SIG-M5 treated with dmso at 0.1 percent for 504 hours (cell line): ENCODE measurements at regions not wholly inside any gene's neighbourhood (a gene's known extent, or its start where the extent isn't known, plus 50 kb on each side); places are given as distances from the start of the nearest gene placed in this dataset.

Source experiments
- DNase-seq: peaks from one replicate; lab custom pipeline; 2025; ENCODE audit not compliant: unreplicated experiment; lab: John Stamatoyannopoulos, UW

DNA sequence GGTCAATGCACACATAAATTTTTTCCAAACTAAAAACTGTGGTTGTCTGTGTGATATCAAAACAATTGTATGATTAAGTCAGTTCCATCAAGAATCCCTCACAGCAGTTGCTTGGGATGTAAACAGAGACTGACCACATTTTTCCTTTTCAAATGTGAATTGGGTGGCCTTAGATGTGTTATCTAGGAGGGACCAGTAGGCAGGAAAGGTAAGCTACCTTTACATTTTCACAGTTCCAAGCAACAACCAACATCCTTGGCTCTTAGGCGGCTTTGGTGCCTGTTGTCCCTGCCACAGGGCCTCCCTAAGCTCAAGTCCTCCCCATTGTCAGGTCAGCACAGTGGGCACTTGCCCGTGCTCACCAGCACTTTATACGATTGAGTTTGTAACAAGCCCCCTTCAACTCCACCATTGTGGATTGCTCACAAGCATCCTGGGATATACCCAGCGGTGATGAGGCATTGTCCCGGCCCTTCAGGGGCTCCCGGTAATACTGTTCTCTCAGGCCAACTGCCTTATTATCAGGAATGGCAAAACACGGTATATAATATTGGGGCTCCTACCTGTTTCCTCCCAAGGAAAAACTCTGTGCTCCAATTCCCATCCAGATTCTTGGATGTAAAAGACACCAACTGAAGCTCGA lies 114.9 kb upstream of the ANKRD1 start:
- DNase-seq: no peak

GRCh38 chr10:91036807-91037411 lies 116.0 kb upstream of the ANKRD1 start:
- no peak for DNase-seq

- DNase-seq: no peak
These were observed 118.1 kb upstream of the ANKRD1 start for GRCh38 chr10:91038971-91039370.

- DNase-seq: no peak
These were observed 119.5 kb upstream of the ANKRD1 start for GRCh38 chr10:91040343-91040742.

DNA sequence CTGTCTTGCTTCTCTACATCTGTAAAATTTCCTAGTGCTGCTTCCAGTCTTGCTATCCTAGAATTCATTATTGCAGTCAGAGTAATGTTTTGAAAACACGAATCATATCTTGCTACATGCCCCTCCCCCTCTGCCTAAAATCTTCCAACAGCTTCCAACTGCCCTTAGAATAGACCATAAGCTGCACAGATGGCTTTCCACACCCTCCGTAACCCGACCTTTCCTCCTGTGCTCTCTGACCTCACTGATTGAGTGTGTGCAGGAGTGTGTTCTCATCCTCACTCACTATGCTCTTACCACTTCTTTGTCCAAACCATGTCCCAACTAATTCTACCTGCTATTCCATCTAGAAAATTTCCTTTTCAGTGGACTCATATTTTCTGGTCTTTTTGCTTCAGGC lies 121.2 kb upstream of the ANKRD1 start:
- DNase-seq: no peak

- peak; percentile 16 for DNase-seq
These were observed 122.5 kb upstream of the ANKRD1 start for GRCh38 chr10:91043173-91043910.

- DNase-seq: no peak
These were observed 126.0 kb upstream of the ANKRD1 start for GRCh38 chr10:91046869-91047268.

DNA sequence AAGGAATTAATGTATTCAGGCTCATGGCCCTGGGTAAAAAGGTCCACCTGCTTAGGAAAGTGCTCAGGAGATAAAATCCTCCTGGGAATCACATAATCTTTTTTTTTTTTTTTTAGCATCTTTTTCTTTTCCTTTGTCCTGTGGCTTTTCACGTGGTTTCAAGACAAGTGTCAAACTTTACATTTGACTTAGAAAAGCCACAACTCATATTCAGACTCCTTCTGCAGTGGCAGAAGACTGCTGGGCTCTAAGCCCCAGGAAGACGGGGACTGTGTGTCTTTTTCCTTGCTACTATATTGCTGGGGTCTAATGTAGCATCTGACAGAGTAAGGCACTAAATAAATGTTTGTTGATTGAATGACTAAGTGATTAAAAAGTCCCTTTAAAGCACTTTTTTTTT lies 127.5 kb upstream of the ANKRD1 start:
- no peak for DNase-seq

- DNase-seq: no peak
These were observed 128.6 kb upstream of the ANKRD1 start for GRCh38 chr10:91049296-91049987.

- DNase-seq: no peak
These were observed 129.1 kb upstream of the ANKRD1 start for GRCh38 chr10:91049988-91050360.

GRCh38 chr10:91050371-91051034 lies 129.6 kb upstream of the ANKRD1 start:
- DNase-seq: no peak

GRCh38 chr10:91051829-91052228 lies 130.9 kb upstream of the ANKRD1 start:
- DNase-seq: no peak

GRCh38 chr10:91054325-91054724 lies 133.4 kb upstream of the ANKRD1 start:
- no peak for DNase-seq

GRCh38 chr10:91061187-91061586 lies 140.3 kb upstream of the ANKRD1 start:
- no peak for DNase-seq

GRCh38 chr10:91061608-91062007 lies 140.7 kb upstream of the ANKRD1 start:
- DNase-seq: no peak

GRCh38 chr10:91062091-91062490 lies 141.2 kb upstream of the ANKRD1 start:
- no peak for DNase-seq

DNA sequence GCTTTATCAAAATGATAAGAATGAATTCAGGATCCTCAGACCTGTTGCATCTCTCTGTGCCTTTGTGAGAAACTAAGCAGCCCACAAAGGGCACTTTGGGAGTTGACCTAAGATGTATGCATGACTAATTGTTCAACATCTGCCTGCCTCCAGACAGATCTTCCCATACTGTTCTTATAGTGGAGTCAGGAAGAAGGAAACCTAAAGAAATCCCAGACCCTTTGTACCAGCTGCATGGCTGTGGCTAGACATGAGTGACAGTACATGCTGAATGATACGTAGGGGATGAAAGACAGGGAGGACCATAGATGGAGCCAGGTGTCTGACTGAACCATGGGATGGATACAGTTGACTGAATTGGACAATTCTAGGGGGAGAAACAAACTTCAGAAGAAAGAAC lies 148.7 kb upstream of the PCGF5 start:
- DNase-seq: no peak

DNA sequence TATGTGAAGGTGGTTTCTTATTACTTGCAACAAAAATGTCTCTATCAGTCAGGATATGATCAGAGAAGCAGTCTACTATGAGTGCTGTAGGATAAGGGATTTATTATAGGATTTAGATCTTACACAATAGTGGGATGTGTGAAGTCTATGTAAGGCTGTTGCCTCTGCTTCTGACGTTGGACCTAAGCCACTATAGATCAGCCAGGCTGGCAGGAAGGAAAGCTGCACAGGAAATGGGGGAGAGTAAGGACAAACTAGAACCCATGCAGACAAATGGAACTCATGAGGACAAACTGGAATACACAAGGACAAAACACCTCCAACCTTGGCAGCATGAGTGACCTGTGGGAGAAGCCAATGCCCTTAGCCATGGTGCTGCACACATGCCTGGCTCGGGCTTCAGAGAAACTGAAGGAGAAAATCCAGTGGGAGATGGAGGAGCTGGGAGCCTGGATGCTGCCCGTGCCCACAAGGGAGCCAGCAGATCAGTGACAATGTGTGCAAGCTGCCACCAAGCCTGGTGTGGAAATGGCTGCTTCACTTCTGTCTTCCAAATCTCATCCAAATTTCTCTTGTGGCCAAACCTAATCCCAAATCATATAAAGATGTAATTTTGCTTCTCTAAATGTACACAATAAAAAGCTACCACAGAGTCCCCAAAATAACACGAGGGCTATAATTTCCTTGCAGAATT lies 147.0 kb upstream of the PCGF5 start:
- DNase-seq: no peak

DNA sequence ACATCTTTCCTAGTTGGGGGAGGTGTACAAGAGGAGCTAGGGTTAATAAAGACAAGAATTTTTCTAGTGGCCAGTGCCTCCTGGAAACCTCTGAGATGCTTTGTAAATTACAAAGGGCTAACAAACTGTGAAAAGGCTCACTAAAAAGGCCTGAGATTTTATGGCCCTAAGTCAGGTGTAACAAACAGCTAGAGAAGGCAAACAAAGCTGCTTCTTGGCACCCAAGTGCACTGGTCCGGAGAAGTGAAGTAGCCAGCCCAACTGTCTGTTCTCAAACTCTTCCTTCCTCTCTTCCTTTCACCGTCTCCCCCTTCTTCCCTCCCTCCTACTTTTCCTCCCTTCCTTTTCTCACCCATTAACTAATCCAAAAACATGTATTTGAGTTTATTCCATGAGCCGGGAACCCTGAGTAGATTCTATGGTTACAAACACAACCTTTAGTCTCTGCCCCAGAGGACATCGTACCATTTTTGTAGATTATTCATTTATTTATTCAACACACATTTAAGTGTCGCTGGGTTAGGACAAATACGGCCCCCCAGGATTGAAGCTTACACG lies 143.4 kb upstream of the PCGF5 start:
- no peak for DNase-seq

DNA sequence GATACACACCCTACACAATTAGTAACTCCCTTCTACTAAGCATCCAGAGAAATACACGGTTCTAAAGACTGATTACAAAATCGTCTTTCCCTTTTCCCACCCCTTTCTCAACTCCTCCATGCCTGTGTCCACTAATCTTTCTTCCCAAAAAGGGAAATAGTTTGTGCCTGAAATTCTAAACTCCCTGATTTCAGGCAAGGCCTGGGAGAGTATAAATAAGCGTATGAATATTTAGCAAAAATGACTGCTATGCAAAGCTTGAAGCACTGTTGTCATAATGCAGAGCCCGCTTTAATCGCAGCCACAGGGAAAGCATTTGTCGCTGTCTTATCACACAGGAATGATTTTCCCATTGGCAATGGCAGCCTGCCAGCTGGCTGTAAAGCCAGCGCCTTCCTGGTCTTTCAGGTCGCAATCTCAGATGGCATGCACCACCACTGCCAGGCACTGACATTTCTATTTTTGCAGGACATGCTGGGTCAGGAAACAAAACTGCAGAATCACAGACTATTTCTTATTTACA lies 142.9 kb upstream of the PCGF5 start:
- DNase-seq: no peak
